Astrocyte of the spinal cord (primary cell): ENCODE measurements at regions not wholly inside any gene's neighbourhood (a gene's known extent, or its start where the extent isn't known, plus 50 kb on each side); places are given as distances from the start of the nearest gene placed in this dataset.

ENCODE experiments used
- DNase-seq: peaks from one replicate; pipeline ENCODE4 v3.0.0; 2011; ENCODE audit warnings: low read depth, low spot score
- H3K4me3 ChIP-seq: 2 replicates; pipeline ENCODE4 v1.5.1; 2011; ENCODE audit warnings: low read depth, mild to moderate bottlenecking, low read length, moderate library complexity
- CTCF ChIP-seq: IDR thresholded peaks from 2 replicates; pipeline ENCODE4 v1.5.1; 2012; ENCODE audit warnings: low read depth, mild to moderate bottlenecking, low read length, inconsistent platforms
- in situ Hi-C: cut with HindIII; loops from 2 replicates; pipeline ENCODE4 v1.10.0; 2017; ENCODE audit warnings: low sequenced_read_pairs

GRCh38 chr5:29524227-29524626 lies 1669.3 kb upstream of the CDH6 start:
- TF ChIP-seq CTCF = no peak
- no peak overlapping the region for H3K4me3 ChIP-seq
- no peak for DNase-seq
- in situ Hi-C loops = no loop called here

- TF ChIP-seq CTCF = no peak
- in situ Hi-C loops = no loop called here
- H3K4me3 ChIP-seq = no peak overlapping the region
- DNase-seq = no peak
Measured at GRCh38 chr5:29518176-29518575, 1675.3 kb upstream of the CDH6 start.

- in situ Hi-C loops = no loop called here
- DNase-seq = no peak
- no peak overlapping the region for H3K4me3 ChIP-seq
- no peak for TF ChIP-seq CTCF
Measured at GRCh38 chr5:29516224-29516623, 1677.3 kb upstream of the CDH6 start.

- H3K4me3 ChIP-seq = no peak overlapping the region
- DNase-seq = no peak
- in situ Hi-C loops = no loop called here
- no peak for TF ChIP-seq CTCF
Measured at GRCh38 chr5:29508131-29508530, 1685.4 kb upstream of the CDH6 start.

- H3K4me3 ChIP-seq = no peak overlapping the region
- in situ Hi-C loops = no loop called here
- no peak for TF ChIP-seq CTCF
- no peak for DNase-seq
Measured at GRCh38 chr5:29504411-29504810, 1689.1 kb upstream of the CDH6 start.

- no peak overlapping the region for H3K4me3 ChIP-seq
- TF ChIP-seq CTCF = no peak
- DNase-seq = no peak
- in situ Hi-C loops = no loop called here
Measured at GRCh38 chr5:29498860-29499259, 1694.6 kb upstream of the CDH6 start.

GRCh38 chr5:29498412-29498811 lies 1695.1 kb upstream of the CDH6 start:
- no peak overlapping the region for H3K4me3 ChIP-seq
- TF ChIP-seq CTCF = no peak
- DNase-seq = no peak
- in situ Hi-C loops = no loop called here
